GM12874 (cell line): ENCODE measurements at regions not wholly inside any gene's neighbourhood (a gene's known extent, or its start where the extent isn't known, plus 50 kb on each side); places are given as distances from the start of the nearest gene placed in this dataset.

Experiments
- CTCF ChIP-seq: IDR thresholded peaks from 2 replicates; pipeline ENCODE4 v1.5.1; 2011; ENCODE audit warnings: low read depth, mild to moderate bottlenecking, control low read depth, low read length, moderate library complexity; ENCODE audit not compliant: insufficient read depth

DNA sequence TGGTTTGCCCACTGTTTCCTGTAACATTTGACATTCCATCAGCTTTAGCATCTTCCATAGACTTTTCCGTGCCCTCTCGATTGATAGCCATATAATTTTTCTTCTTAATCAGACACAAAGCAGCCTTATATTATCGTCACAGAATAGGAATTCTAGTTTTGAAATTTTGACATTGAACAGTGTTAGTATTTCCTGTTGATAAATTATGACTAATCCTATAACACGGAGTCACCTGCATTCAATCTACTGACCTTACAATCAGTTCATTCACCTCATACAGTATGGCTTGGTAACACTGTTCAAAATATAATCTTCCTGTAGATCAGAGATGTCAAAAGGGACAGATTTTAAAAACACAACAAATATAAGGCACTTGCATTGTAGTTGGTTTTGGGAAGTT lies 423.7 kb downstream of the C3orf38 start:
- TF ChIP-seq CTCF, result no peak

DNA sequence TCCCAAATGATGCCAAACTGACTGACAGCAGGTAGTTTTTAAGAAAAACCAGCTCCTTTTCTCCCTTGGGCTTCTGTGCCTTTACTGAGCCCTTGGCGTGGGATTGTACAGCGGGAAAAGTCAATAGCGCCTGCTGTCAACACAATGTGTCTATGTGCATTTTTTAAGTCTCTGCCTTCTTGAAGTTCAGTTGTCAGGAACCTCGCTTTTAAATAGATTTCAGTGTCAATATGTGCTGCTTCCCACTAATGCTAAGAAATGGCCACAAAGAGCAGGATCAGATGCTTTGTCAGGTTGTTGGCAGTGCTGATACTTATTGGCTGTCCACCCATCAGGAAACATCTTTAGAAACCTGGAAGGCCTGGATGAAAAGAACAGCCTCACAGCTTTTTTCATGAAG lies 424.4 kb downstream of the C3orf38 start:
- no peak for TF ChIP-seq CTCF

DNA sequence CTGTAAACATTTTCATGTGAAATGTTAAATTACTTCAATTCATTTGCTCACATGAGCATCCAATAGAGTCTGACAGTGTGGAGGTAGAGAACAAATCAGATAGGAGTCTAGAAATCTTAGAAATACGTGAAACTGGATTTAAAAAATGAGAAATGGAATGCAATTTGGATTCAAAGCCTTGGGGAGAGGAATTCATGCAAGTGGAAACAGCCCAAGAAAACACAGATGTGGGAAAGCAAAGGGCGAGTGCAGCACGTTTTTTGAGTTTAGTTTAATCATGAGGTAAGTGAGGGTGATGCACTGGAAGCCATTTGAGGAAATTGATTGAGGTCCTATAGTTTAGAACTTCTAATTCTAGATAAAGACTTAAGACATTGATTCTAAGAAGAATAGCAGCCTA lies 434.7 kb downstream of the C3orf38 start:
- TF ChIP-seq CTCF, result no peak

- no peak for TF ChIP-seq CTCF
Measured at GRCh38 chr3:88586121-88586640, 436.4 kb downstream of the C3orf38 start.

DNA sequence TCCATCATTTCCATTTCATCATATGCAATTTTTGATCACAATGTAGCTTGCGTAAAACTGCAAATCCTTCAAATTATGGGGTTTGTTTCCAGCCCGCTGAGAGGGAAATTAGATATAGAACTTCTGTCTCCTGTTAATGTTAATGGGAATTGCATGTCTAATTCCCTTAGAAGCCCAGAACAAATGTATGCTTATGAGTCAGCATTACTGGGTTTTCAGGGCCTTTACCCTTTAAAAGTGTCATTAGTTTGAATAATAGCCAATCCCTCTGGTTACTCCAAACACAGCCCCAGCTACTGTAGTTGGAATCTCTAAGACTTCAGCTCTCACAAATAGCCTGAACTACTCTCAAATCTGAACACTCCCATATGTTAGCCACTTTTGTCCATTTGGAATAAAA lies 439.4 kb downstream of the C3orf38 start:
- TF ChIP-seq CTCF, result no peak

- TF ChIP-seq CTCF, result no peak
Measured at GRCh38 chr3:88595026-88595425, 445.3 kb downstream of the C3orf38 start.

DNA sequence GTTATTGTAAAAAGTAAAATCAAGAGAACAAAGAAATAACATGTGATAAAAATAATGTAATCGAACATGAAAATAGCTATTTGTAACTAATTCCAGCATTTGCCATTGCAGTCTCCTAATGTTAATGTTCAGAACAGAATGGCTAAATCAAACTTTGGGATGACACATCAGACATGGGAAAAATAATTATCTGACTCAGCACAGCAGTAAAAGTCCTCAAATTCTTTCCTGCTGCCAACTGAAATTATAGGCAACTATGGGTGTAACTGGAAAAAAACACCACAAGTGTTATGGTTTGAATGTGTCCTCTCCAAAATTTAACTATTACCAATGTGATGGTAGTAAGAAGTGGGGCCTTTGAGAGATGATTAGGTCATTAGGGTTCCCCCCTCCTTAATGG lies 446.7 kb downstream of the C3orf38 start:
- no peak for TF ChIP-seq CTCF

DNA sequence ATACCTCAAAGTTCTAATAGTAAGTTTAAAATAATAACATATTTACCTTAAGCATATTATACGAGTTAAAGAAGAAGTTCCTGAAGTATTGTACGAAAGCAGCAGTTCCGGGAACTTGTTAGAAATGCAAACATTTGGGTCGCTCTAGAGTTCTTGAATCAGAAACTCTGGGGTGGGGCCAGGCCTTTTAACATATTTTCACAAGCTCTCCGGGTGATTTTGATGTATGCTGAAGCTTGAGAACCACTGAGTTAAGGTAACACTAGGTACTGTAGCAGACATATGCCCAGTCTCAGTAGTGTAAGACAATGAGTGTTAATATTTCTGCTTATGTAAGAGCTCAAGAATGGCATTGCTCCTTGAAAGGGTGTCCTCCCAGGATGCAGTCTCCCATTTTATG lies 461.1 kb downstream of the C3orf38 start:
- no peak for TF ChIP-seq CTCF
